ENCODE measurements at regions not wholly inside any gene's neighbourhood (a gene's known extent, or its start where the extent isn't known, plus 50 kb on each side); places are given as distances from the start of the nearest gene placed in this dataset.
"Not testable (repeated sequence)": the region's sequence is repeated elsewhere in the genome, so short reads cannot be mapped to it uniquely, and the experiment has no call there.

DNA sequence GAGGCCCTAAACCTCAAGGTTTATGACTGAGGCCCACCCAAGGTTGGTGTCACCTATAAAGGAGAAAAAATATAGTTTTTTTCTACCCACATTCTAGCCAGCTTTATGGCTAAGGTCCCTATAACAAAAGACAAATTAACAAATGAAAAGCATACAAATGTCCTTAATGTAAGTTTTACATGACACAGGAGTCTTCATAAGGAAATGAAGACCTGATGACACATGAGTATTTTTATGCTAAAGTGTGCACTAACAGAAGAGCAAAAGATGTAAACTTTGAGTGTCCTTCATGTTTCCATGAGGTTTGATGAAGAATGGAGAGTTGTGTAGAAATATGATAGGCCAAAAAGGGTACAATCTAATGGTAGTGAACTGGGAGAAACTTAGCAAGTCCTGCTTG lies 114.7 kb upstream of the INTU start:
- H3K27me3 ChIP-seq: no peaks in the 10 kb centered on the region
- TF ChIP-seq, protein P1, sequence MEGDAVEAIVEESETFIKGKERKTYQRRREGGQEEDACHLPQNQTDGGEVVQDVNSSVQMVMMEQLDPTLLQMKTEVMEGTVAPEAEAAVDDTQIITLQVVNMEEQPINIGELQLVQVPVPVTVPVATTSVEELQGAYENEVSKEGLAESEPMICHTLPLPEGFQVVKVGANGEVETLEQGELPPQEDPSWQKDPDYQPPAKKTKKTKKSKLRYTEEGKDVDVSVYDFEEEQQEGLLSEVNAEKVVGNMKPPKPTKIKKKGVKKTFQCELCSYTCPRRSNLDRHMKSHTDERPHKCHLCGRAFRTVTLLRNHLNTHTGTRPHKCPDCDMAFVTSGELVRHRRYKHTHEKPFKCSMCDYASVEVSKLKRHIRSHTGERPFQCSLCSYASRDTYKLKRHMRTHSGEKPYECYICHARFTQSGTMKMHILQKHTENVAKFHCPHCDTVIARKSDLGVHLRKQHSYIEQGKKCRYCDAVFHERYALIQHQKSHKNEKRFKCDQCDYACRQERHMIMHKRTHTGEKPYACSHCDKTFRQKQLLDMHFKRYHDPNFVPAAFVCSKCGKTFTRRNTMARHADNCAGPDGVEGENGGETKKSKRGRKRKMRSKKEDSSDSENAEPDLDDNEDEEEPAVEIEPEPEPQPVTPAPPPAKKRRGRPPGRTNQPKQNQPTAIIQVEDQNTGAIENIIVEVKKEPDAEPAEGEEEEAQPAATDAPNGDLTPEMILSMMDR (IDR thresholded peaks at IDR 0.05): no peak
- TF ChIP-seq POLR2A (IDR thresholded peaks at IDR 0.05) (no peak), POLR2AphosphoS5 (IDR thresholded peaks at IDR 0.05) (no peak), EP300 (IDR thresholded peaks at IDR 0.05) (no peak)
- H3K4me1 ChIP-seq: no peaks in the 10 kb centered on the region
- no peak overlapping the region for H3K27ac ChIP-seq
- no peak for DNase-seq (ENCODE audit: low spot score in 2 of 2)
- H3K36me3 ChIP-seq: no peaks in the 10 kb centered on the region
- H3K9me3 ChIP-seq: no peaks in the 10 kb centered on the region
- H3K4me3 ChIP-seq: no peak overlapping the region

DNA sequence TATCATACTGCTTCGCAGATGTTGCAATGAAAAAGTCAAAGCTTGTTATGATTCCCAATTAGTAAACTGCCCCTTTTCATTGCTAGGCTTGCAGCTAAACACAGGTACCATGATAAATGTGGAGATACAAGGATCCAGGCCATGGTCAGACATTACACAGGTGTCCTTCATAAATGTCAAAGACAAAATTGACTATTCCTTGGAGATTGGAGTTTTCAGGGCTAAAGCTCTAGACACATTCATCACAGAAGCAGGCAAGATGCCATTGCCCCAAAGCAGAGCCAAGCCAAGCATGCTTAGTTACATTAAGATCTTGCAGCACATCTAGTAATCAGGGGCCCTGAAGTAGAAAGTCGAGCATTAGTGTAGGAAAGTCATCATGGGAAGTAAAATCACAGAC lies 111.3 kb upstream of the INTU start:
- 49% methylated on average over 2 of the region's 2 CpGs for WGBS

DNA sequence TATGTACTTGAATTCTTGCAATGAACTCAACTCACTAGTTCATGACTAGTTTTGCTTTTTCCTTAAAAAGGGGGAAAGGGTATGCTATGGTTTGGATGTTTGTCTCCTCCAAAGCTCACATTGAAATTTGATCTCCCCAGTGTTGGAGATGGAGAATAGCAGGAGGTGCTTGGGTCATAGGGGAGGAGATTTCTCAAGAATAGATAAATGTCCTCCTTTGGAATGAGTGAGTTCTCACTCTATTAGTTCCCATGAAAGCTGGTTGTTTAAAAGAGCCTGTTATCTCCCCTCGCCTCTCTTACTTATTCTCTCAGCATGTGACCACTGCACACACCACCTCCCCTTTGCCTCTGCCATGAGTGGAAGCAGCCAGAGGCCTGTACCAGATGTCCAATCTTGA lies 109.4 kb upstream of the INTU start:
- Histone ChIP-seq H3K27me3 (no peaks in the 10 kb centered on the region), H3K4me3 (no peak overlapping the region), H3K4me1 (no peaks in the 10 kb centered on the region), H3K9me3 (no peaks in the 10 kb centered on the region), H3K27ac (no peak overlapping the region), H3K36me3 (no peaks in the 10 kb centered on the region)
- WGBS: 100% methylated on average over 1 of the region's 1 CpG
- DNase-seq (ENCODE audit: low spot score in 2 of 2): no peak
- TF ChIP-seq POLR2A (IDR thresholded peaks at IDR 0.05) (no peak), POLR2AphosphoS5 (IDR thresholded peaks at IDR 0.05) (no peak), EP300 (IDR thresholded peaks at IDR 0.05) (no peak)
- TF ChIP-seq, protein P1 (IDR thresholded peaks at IDR 0.05): no peak

More for the DNA sequence above, 111.3 kb upstream of the INTU start:
- Histone ChIP-seq H3K4me3 (no peak overlapping the region), H3K9me3 (no peaks in the 10 kb centered on the region), H3K4me1 (no peaks in the 10 kb centered on the region), H3K36me3 (no peaks in the 10 kb centered on the region), H3K27ac (no peak overlapping the region), H3K27me3 (no peaks in the 10 kb centered on the region)
- TF ChIP-seq, protein P1 (IDR thresholded peaks at IDR 0.05): no peak
- TF ChIP-seq POLR2A (IDR thresholded peaks at IDR 0.05): no peak
- no peak for TF ChIP-seq EP300 (IDR thresholded peaks at IDR 0.05)
- TF ChIP-seq POLR2AphosphoS5 (IDR thresholded peaks at IDR 0.05): no peak
- no peak for DNase-seq (ENCODE audit: low spot score in 2 of 2)

DNA sequence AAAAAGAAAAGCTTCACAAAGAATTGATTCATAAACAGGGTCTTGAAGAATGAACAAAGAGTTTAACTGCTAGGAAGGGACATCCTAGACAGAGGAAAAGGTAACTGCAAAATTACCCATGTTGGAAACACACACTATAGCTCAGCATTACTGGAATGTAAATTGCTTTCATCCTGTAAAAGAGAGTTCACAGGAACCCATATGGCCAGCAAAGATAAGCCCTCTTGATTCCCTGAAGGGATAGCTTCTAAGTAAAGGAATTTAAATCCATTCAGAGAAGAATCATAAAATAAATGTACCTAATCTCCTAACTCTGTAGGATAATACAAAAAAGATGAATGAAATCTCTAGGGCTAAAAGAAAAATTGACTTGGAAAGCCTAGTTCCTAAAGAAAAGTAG lies 107.1 kb upstream of the INTU start:
- Histone ChIP-seq H3K27me3 (no peaks in the 10 kb centered on the region), H3K27ac (no peak overlapping the region), H3K4me1 (no peaks in the 10 kb centered on the region), H3K9me3 (no peaks in the 10 kb centered on the region), H3K36me3 (no peaks in the 10 kb centered on the region), H3K4me3 (no peak overlapping the region)
- no peak for TF ChIP-seq POLR2AphosphoS5 (IDR thresholded peaks at IDR 0.05)
- TF ChIP-seq POLR2A (IDR thresholded peaks at IDR 0.05): no peak
- TF ChIP-seq, protein P1 (IDR thresholded peaks at IDR 0.05): no peak
- no peak for TF ChIP-seq EP300 (IDR thresholded peaks at IDR 0.05)
- no peak for DNase-seq (ENCODE audit: low spot score in 2 of 2)

DNA sequence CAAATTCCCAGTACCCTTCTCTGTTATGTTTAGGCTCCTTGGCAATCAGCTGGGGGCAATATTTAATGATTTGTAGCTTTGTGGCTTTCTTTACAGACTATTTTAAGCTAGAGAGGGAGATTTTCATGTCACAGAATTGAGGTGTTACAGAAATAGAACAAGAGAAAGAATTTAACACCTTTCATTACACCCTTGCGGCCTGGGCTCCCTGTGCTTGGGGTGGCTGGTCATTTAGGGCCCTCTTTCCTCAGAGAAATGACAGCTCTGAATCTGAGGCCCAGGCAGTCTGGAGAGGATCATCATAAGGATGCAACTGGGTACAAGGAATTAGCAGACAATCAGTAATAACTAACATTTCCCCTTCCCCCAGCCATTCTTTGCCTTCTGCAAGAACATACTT lies 104.5 kb upstream of the INTU start:
- H3K27ac ChIP-seq: no peak overlapping the region
- no peak overlapping the region for H3K4me3 ChIP-seq
- no peaks in the 10 kb centered on the region for H3K9me3 ChIP-seq
- TF ChIP-seq, protein P1 (IDR thresholded peaks at IDR 0.05): no peak
- TF ChIP-seq POLR2A (IDR thresholded peaks at IDR 0.05) (no peak), EP300 (IDR thresholded peaks at IDR 0.05) (no peak), POLR2AphosphoS5 (IDR thresholded peaks at IDR 0.05) (no peak)
- no peaks in the 10 kb centered on the region for H3K27me3 ChIP-seq
- H3K4me1 ChIP-seq: no peaks in the 10 kb centered on the region
- DNase-seq (ENCODE audit: low spot score in 2 of 2): no peak
- 73% methylated on average over 1 of the region's 1 CpG for WGBS
- no peaks in the 10 kb centered on the region for H3K36me3 ChIP-seq

DNA sequence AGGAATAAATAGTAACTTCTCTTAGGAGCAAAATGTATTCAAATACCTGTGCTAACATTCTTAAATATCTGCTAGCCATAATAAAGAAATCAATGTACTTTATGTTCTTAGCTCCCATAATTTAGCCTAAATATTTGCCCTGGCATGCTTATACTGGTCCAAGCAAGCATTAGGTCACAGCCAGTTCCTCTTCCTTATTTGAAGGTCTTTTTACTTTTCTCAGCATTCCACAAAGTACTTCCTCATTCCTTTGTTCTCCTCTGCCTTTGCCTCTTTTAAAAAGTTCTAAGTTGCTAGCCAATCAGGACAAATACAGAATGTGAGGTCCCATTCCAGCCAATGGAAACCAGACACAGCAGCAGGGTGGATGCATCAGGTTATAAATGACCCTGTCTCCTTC lies 102.9 kb upstream of the INTU start:
- not testable (repeated sequence) for H3K27me3 ChIP-seq; DNase-seq (ENCODE audit: low spot score in 2 of 2); H3K4me3 ChIP-seq

More for the DNA sequence above, 102.9 kb upstream of the INTU start:
- not testable (repeated sequence) for H3K27ac ChIP-seq, H3K36me3 ChIP-seq, H3K4me1 ChIP-seq, H3K9me3 ChIP-seq

Measured in suprapubic skin (tissue), 4 donors.